Right lobe of liver (tissue), 6 donors: ENCODE measurements at regions not wholly inside any gene's neighbourhood (a gene's known extent, or its start where the extent isn't known, plus 50 kb on each side); places are given as distances from the start of the nearest gene placed in this dataset.

Source experiments
- ATAC-seq, 4 donors: fragments of 200-7000 bp; cut with Tn5 transposase; one replicate each; pipeline ENCODE4 v1.9.1; 2020; ENCODE audit warnings: mild to moderate bottlenecking in 4 of 4, moderate library complexity in 4 of 4
- DNase-seq, 3 donors: peaks; one replicate each; pipeline ENCODE4 v3.0.0-alpha.2; 2020
- H3K27ac ChIP-seq, 3 donors: fragments of 200-600 bp; one replicate each; pipeline ENCODE4 v1.8.0; 2022
- H3K27me3 ChIP-seq, 2 donors: fragments of 200-600 bp; one replicate each; pipeline ENCODE4 v1.8.0; 2022
- H3K36me3 ChIP-seq, 4 donors: fragments of 200-600 bp; sonication (generic) in 1 of 4; one replicate each; pipeline versions ENCODE4 v1.5.1 to v1.8.0; 2017 to 2022; ENCODE audit warnings: control low read depth in 1 of 4
- H3K4me1 ChIP-seq, 4 donors: fragments of 200-600 bp; sonication (generic) in 1 of 4; one replicate each; pipeline versions ENCODE4 v1.5.1 to v1.8.0; 2017 to 2022; ENCODE audit warnings: control low read depth in 1 of 4
- H3K4me3 ChIP-seq, 3 donors: fragments of 200-600 bp; one replicate each; pipeline ENCODE4 v1.8.0; 2022
- H3K9me3 ChIP-seq, 4 donors: fragments of 200-600 bp; sonication (generic) in 1 of 4; one replicate each; pipeline versions ENCODE4 v1.5.1 to v1.8.0; 2017 to 2022; ENCODE audit warnings: control low read depth in 1 of 4
- CTCF ChIP-seq, 4 donors: fragments of 200-600 bp in 3 of 4; fragments of 450-650 bp in 1 of 4; IDR thresholded peaks; one replicate each; pipeline versions ENCODE4 v1.5.1 to v1.8.0; 2016 to 2022; ENCODE audit warnings: antibody characterized with exemption in 4 of 4, mild to moderate bottlenecking in 2 of 4
- POLR2A ChIP-seq: fragments of 450-650 bp; IDR thresholded peaks from one replicate; pipeline ENCODE4 v1.6.1; 2017; ENCODE audit warnings: antibody characterized with exemption, mild to moderate bottlenecking
- WGBS: methylation state at CpG from one replicate; pipeline ENCODE4 v1.1.6; 2018; ENCODE audit warnings: low coverage, low lambda C conversion rate; ENCODE audit not compliant: insufficient coverage; ENCODE audit errors: missing lambda C conversion rate; 5-methylcytosine and 5-hydroxymethylcytosine counted together
- intact Hi-C, 2 donors: fragments of 100-400 bp; cut with DNase I; formaldehyde crosslinking; loops; one replicate each; pipeline versions ENCODE4 v1.11.2 to v1.14.1; 2022
- donor health status: DM: no; HTN: yes; CAD: no.
- donor health status: DM: no; HTN: no; CAD: no.
- donor health status: DM: no; HTN: no; CAD: no.
- donor health status: DM: no; HTN: yes; CAD: no.
- donor health status: DM: no; HTN: yes; CAD: no.

GRCh38 chr2:82853299-82853698, 1605.8 kb downstream of the SUCLG1 start:
- H3K27me3 ChIP-seq: no peaks in the 10 kb centered on the region
- no peak for DNase-seq
- H3K36me3 ChIP-seq: no peaks in the 10 kb centered on the region
- no peak overlapping the region for H3K4me3 ChIP-seq
- ATAC-seq: no peak
- no peaks in the 10 kb centered on the region for H3K9me3 ChIP-seq
- TF ChIP-seq CTCF (IDR thresholded peaks at IDR 0.05): no peak
- TF ChIP-seq POLR2A: no peak
- intact Hi-C loops: no loop called here
- 53% methylated on average over 6 of the region's 6 CpGs for WGBS
- H3K27ac ChIP-seq: no peak overlapping the region
- no peaks in the 10 kb centered on the region for H3K4me1 ChIP-seq

- H3K36me3 ChIP-seq: no peaks in the 10 kb centered on the region
- intact Hi-C loops: no loop called here
- H3K27me3 ChIP-seq: no peaks in the 10 kb centered on the region
- no peaks in the 10 kb centered on the region for H3K4me1 ChIP-seq
- DNase-seq: no peak
- TF ChIP-seq CTCF (IDR thresholded peaks at IDR 0.05): no peak
- TF ChIP-seq POLR2A: no peak
- H3K9me3 ChIP-seq: no peaks in the 10 kb centered on the region
- no peak overlapping the region for H3K27ac ChIP-seq
- ATAC-seq: no peak
- no peak overlapping the region for H3K4me3 ChIP-seq
- 26% methylated on average over 3 of the region's 3 CpGs for WGBS
These were observed 1606.3 kb downstream of the SUCLG1 start for GRCh38 chr2:82852787-82853186.

- Histone ChIP-seq H3K4me1 (no peaks in the 10 kb centered on the region), H3K27me3 (no peaks in the 10 kb centered on the region), H3K4me3 (no peak overlapping the region), H3K36me3 (no peaks in the 10 kb centered on the region), H3K9me3 (no peaks in the 10 kb centered on the region), H3K27ac (no peak overlapping the region)
- intact Hi-C loops: no loop called here
- ATAC-seq (no peak), DNase-seq (no peak)
- TF ChIP-seq CTCF (IDR thresholded peaks at IDR 0.05) (no peak), POLR2A (no peak)
- WGBS: 85% methylated on average over 3 of the region's 10 CpGs
These were observed 1610.8 kb downstream of the SUCLG1 start for GRCh38 chr2:82848285-82848684.

GRCh38 chr2:82839036-82839435, 1620.0 kb downstream of the SUCLG1 start:
- WGBS: 77% methylated on average over 4 of the region's 4 CpGs
- intact Hi-C loops: no loop called here

More at GRCh38 chr2:82839036-82839435, 1620.0 kb downstream of the SUCLG1 start:
- Histone ChIP-seq H3K9me3 (no peaks in the 10 kb centered on the region), H3K27me3 (no peaks in the 10 kb centered on the region), H3K4me3 (no peak overlapping the region), H3K36me3 (no peaks in the 10 kb centered on the region), H3K4me1 (peaks cover 0 to 3% (median 0%) of the 10 kb centered on the region in 4 donors), H3K27ac (no peak overlapping the region)
- no peak for DNase-seq
- TF ChIP-seq CTCF (IDR thresholded peaks at IDR 0.05): no peak
- no peak for ATAC-seq
